EL (cell line): ENCODE measurements at regions not wholly inside any gene's neighbourhood (a gene's known extent, or its start where the extent isn't known, plus 50 kb on each side); places are given as distances from the start of the nearest gene placed in this dataset.
"Not testable (repeated sequence)": the region's sequence is repeated elsewhere in the genome, so short reads cannot be mapped to it uniquely, and the experiment has no call there.

Source experiments
- DNase-seq: peaks from one replicate; pipeline ENCODE4 v3.0.0-alpha.2; 2016

- DNase-seq, result no peak
These were observed 1138.1 kb upstream of the CHAC2 start for GRCh38 chr2:52629531-52629930.

- no peak for DNase-seq
These were observed 1145.3 kb upstream of the CHAC2 start for GRCh38 chr2:52622266-52622665.

- DNase-seq, result no peak
These were observed 1154.5 kb upstream of the CHAC2 start for GRCh38 chr2:52613064-52613463.

- no peak for DNase-seq
These were observed 1155.8 kb upstream of the CHAC2 start for GRCh38 chr2:52611759-52612158.

GRCh38 chr2:52608030-52608429 is 1159.6 kb upstream of the CHAC2 start:
- no peak for DNase-seq

- DNase-seq, result no peak
These were observed 1170.3 kb upstream of the CHAC2 start for GRCh38 chr2:52597346-52597745.

GRCh38 chr2:52594026-52594425 is 1173.6 kb upstream of the CHAC2 start:
- DNase-seq, result no peak

- not testable (repeated sequence) for DNase-seq
These were observed 1183.5 kb upstream of the CHAC2 start for GRCh38 chr2:52584071-52584470.

- DNase-seq, result no peak
These were observed 1195.1 kb upstream of the CHAC2 start for GRCh38 chr2:52572469-52572894.

GRCh38 chr2:52571380-52572347 is 1195.9 kb upstream of the CHAC2 start:
- no peak for DNase-seq

- no peak for DNase-seq
These were observed 1196.9 kb upstream of the CHAC2 start for GRCh38 chr2:52570716-52571115.

GRCh38 chr2:52563151-52563550 is 1204.5 kb upstream of the CHAC2 start:
- no peak for DNase-seq

GRCh38 chr2:52558265-52558664 is 1209.3 kb upstream of the CHAC2 start:
- DNase-seq, result no peak

GRCh38 chr2:52542297-52542696 is 1225.3 kb upstream of the CHAC2 start:
- DNase-seq, result no peak

GRCh38 chr2:52539026-52539970 is 1228.3 kb upstream of the CHAC2 start:
- DNase-seq, result peak; percentile 1

- no peak for DNase-seq
These were observed 1230.0 kb upstream of the CHAC2 start for GRCh38 chr2:52537588-52537987.

GRCh38 chr2:52536929-52537460 is 1230.6 kb upstream of the CHAC2 start:
- no peak for DNase-seq

- DNase-seq, result no peak
These were observed 1234.6 kb upstream of the CHAC2 start for GRCh38 chr2:52532956-52533355.

- DNase-seq, result no peak
These were observed 1240.9 kb upstream of the CHAC2 start for GRCh38 chr2:52526735-52527134.

GRCh38 chr2:52520644-52521043 is 1247.0 kb upstream of the CHAC2 start:
- no peak for DNase-seq

GRCh38 chr2:52518678-52519077 is 1248.9 kb upstream of the CHAC2 start:
- DNase-seq, result no peak

GRCh38 chr2:52512760-52513159 is 1254.8 kb upstream of the CHAC2 start:
- no peak for DNase-seq

GRCh38 chr2:52510432-52510831 is 1257.2 kb upstream of the CHAC2 start:
- no peak for DNase-seq
